ENCODE measurements at regions not wholly inside any gene's neighbourhood (a gene's known extent, or its start where the extent isn't known, plus 50 kb on each side); places are given as distances from the start of the nearest gene placed in this dataset.
"Not testable (repeated sequence)": the region's sequence is repeated elsewhere in the genome, so short reads cannot be mapped to it uniquely, and the experiment has no call there.

GRCh38 chr3:74413547-74414241 is 200.8 kb downstream of the CNTN3 start:
- DNase-seq: no peak

- DNase-seq: no peak
Measured at GRCh38 chr3:74410276-74410941, 204.1 kb downstream of the CNTN3 start.

GRCh38 chr3:74409066-74409465 is 205.4 kb downstream of the CNTN3 start:
- no peak for DNase-seq

GRCh38 chr3:74403307-74403706 is 211.2 kb downstream of the CNTN3 start:
- DNase-seq: no peak

GRCh38 chr3:74402821-74403220 is 211.6 kb downstream of the CNTN3 start:
- DNase-seq: no peak

GRCh38 chr3:74393426-74393825 is 221.0 kb downstream of the CNTN3 start:
- DNase-seq: no peak

GRCh38 chr3:74390121-74390877 is 224.2 kb downstream of the CNTN3 start:
- DNase-seq: no peak

- DNase-seq: no peak
Measured at GRCh38 chr3:74387111-74387735, 227.2 kb downstream of the CNTN3 start.

GRCh38 chr3:74384159-74384558 is 230.3 kb downstream of the CNTN3 start:
- DNase-seq: no peak

- no peak for DNase-seq
Measured at GRCh38 chr3:74377669-74378068, 236.8 kb downstream of the CNTN3 start.

GRCh38 chr3:74376323-74376722 is 238.1 kb downstream of the CNTN3 start:
- DNase-seq: not testable (repeated sequence)

GRCh38 chr3:74375653-74376052 is 238.8 kb downstream of the CNTN3 start:
- no peak for DNase-seq

GRCh38 chr3:74372743-74373142 is 241.7 kb downstream of the CNTN3 start:
- DNase-seq: no peak

- no peak for DNase-seq
Measured at GRCh38 chr3:74370342-74370741, 244.1 kb downstream of the CNTN3 start.

GRCh38 chr3:74366331-74366730 is 248.1 kb downstream of the CNTN3 start:
- DNase-seq: no peak

GRCh38 chr3:74363346-74363745 is 251.1 kb downstream of the CNTN3 start:
- no peak for DNase-seq

GRCh38 chr3:74360406-74360805 is 254.1 kb downstream of the CNTN3 start:
- no peak for DNase-seq

GRCh38 chr3:74357881-74358280 is 256.6 kb downstream of the CNTN3 start:
- no peak for DNase-seq

- DNase-seq: no peak
Measured at GRCh38 chr3:74353039-74353438, 261.4 kb downstream of the CNTN3 start.

- DNase-seq: no peak
Measured at GRCh38 chr3:74352166-74352565, 262.3 kb downstream of the CNTN3 start.

GRCh38 chr3:74351213-74351612 is 263.2 kb downstream of the CNTN3 start:
- DNase-seq: no peak

GRCh38 chr3:74349015-74349414 is 265.4 kb downstream of the CNTN3 start:
- DNase-seq: no peak

- DNase-seq: no peak
Measured at GRCh38 chr3:74347563-74348268, 266.7 kb downstream of the CNTN3 start.

Measured in suppressor macrophage treated with lipopolysaccharide for 4 hours (primary cell).